Nephron (organoid): ENCODE measurements at regions not wholly inside any gene's neighbourhood (a gene's known extent, or its start where the extent isn't known, plus 50 kb on each side); places are given as distances from the start of the nearest gene placed in this dataset.
"Not testable (repeated sequence)": the region's sequence is repeated elsewhere in the genome, so short reads cannot be mapped to it uniquely, and the experiment has no call there.

Experiments used
- H3K27ac Mint-ChIP-seq, 3 experiments: 2 replicates each; pipeline ENCODE4 v1.8.0; 2020; ENCODE audit warnings: mixed read lengths in 3 of 3, mild to moderate bottlenecking in 2 of 3, moderate library complexity in 1 of 3
- H3K27me3 Mint-ChIP-seq: 2 replicates; pipeline ENCODE4 v1.8.0; 2021; ENCODE audit warnings: low read depth, mild to moderate bottlenecking, moderate library complexity, mixed read lengths
- H3K36me3 Mint-ChIP-seq: 2 replicates; pipeline ENCODE4 v1.8.0; 2020; ENCODE audit warnings: low read depth, mixed read lengths
- H3K4me1 Mint-ChIP-seq: 2 replicates; pipeline ENCODE4 v1.8.0; 2020; ENCODE audit warnings: mixed read lengths
- H3K4me3 Mint-ChIP-seq, 3 experiments: 2 replicates each; pipeline ENCODE4 v1.8.0; 2020; ENCODE audit warnings: mild to moderate bottlenecking in 3 of 3, mixed read lengths in 3 of 3, moderate library complexity in 2 of 3
- H3K9me3 Mint-ChIP-seq: 2 replicates; pipeline ENCODE4 v1.8.0; 2020; ENCODE audit warnings: mixed read lengths
- CTCF ChIP-seq, 3 experiments: fragments of 200-600 bp; sonication (generic); IDR thresholded peaks; one replicate each; pipeline ENCODE4 v1.5.0; 2021; ENCODE audit warnings: antibody characterized with exemption in 3 of 3; ENCODE audit not compliant: unreplicated experiment in 3 of 3

GRCh38 chr1:226461087-226461486 is 53.2 kb upstream of the PARP1 start:
- Mint-ChIP-seq H3K9me3 (peaks cover 34% of the 10 kb centered on the region), H3K4me3 (no peak overlapping the region), H3K36me3 (peaks cover 4% of the 10 kb centered on the region), H3K4me1 (peaks cover 6% of the 10 kb centered on the region), H3K27ac (no peak overlapping the region), H3K27me3 (no peaks in the 10 kb centered on the region)
- no peak for TF ChIP-seq CTCF (IDR thresholded peaks at IDR 0.05; ENCODE audit: unreplicated experiment in 3 of 3)

- Mint-ChIP-seq H3K4me1 (peaks cover 8% of the 10 kb centered on the region), H3K36me3 (peaks cover 4% of the 10 kb centered on the region), H3K27ac (no peak overlapping the region), H3K27me3 (no peaks in the 10 kb centered on the region), H3K9me3 (peaks cover 36% of the 10 kb centered on the region), H3K4me3 (no peak overlapping the region)
- TF ChIP-seq CTCF (IDR thresholded peaks at IDR 0.05; ENCODE audit: unreplicated experiment in 3 of 3), result no peak
Observed at GRCh38 chr1:226463925-226464586, 56.2 kb upstream of the PARP1 start.

GRCh38 chr1:226464587-226464971 is 56.7 kb upstream of the PARP1 start:
- peaks cover 33% of the 10 kb centered on the region for H3K9me3 Mint-ChIP-seq
- H3K27me3 Mint-ChIP-seq, H3K4me3 Mint-ChIP-seq, H3K4me1 Mint-ChIP-seq, H3K36me3 Mint-ChIP-seq, H3K27ac Mint-ChIP-seq: not testable (repeated sequence)

- H3K4me1 Mint-ChIP-seq, result peaks cover 15% of the 10 kb centered on the region
- H3K9me3 Mint-ChIP-seq, result peaks cover 30% of the 10 kb centered on the region
- TF ChIP-seq CTCF (IDR thresholded peaks at IDR 0.05; ENCODE audit: unreplicated experiment in 3 of 3), result no peak
- H3K36me3 Mint-ChIP-seq, result peaks cover 4% of the 10 kb centered on the region
- no peak overlapping the region for H3K4me3 Mint-ChIP-seq
- H3K27me3 Mint-ChIP-seq, result peaks cover 3% of the 10 kb centered on the region
- H3K27ac Mint-ChIP-seq, result peak overlapping the region in 2 of 3 experiments; percentile 61 to 79
Observed at GRCh38 chr1:226466296-226466695, 58.4 kb upstream of the PARP1 start.

GRCh38 chr1:226467443-226467842 is 59.5 kb upstream of the PARP1 start:
- Mint-ChIP-seq H3K36me3 (no peaks in the 10 kb centered on the region), H3K4me3 (no peak overlapping the region), H3K4me1 (peaks cover 15% of the 10 kb centered on the region), H3K27me3 (peaks cover 3% of the 10 kb centered on the region), H3K9me3 (peaks cover 25% of the 10 kb centered on the region), H3K27ac (no peak overlapping the region)
- TF ChIP-seq CTCF (IDR thresholded peaks at IDR 0.05; ENCODE audit: unreplicated experiment in 3 of 3), result no peak

GRCh38 chr1:226470921-226471866 is 63.3 kb upstream of the PARP1 start:
- H3K27ac Mint-ChIP-seq, result no peak overlapping the region

More at GRCh38 chr1:226470921-226471866, 63.3 kb upstream of the PARP1 start:
- H3K27me3 Mint-ChIP-seq, result peaks cover 8% of the 10 kb centered on the region
- TF ChIP-seq CTCF (IDR thresholded peaks at IDR 0.05; ENCODE audit: unreplicated experiment in 3 of 3), result no peak
- H3K4me1 Mint-ChIP-seq, result peaks cover 24% of the 10 kb centered on the region
- H3K36me3 Mint-ChIP-seq, result no peaks in the 10 kb centered on the region
- no peak overlapping the region for H3K4me3 Mint-ChIP-seq
- peaks cover 4% of the 10 kb centered on the region for H3K9me3 Mint-ChIP-seq
